ENCODE measurements at regions not wholly inside any gene's neighbourhood (a gene's known extent, or its start where the extent isn't known, plus 50 kb on each side); places are given as distances from the start of the nearest gene placed in this dataset.

- 82% methylated on average over 1 of the region's 1 CpG; no CpG with 5 or more reads in 1 of the 2 experiments for WGBS, 2 experiments (ENCODE audit: extremely low coverage in 1 of 2, insufficient coverage in 1 of 2, insufficient read length in 1 of 2, insufficient replicate concordance in 2 of 2, low coverage in 1 of 2, low lambda C conversion rate in 2 of 2, missing lambda C conversion rate in 1 of 2)
- H3K36me3 ChIP-seq (ENCODE audit: control insufficient read depth in 2 of 4, insufficient read depth in 4 of 4, low read length in 3 of 4): peaks cover 0 to 5% (median 0%) of the 10 kb centered on the region in 4 experiments; a peak in 1 of 8 replicates
Observed at GRCh38 chr2:117170897-117171296, 643.6 kb upstream of the DDX18 start.

More at GRCh38 chr2:117170897-117171296, 643.6 kb upstream of the DDX18 start:
- no peak overlapping the region for H3K23ac ChIP-seq (ENCODE audit: insufficient read length)
- no peaks in the 10 kb centered on the region for H3K23me2 ChIP-seq (ENCODE audit: low read depth, low read length)
- no peak overlapping the region for H4K8ac ChIP-seq (ENCODE audit: extremely low read depth, insufficient read depth, low read length)
- no peak overlapping the region for H4K91ac ChIP-seq (replicated peaks; ENCODE audit: insufficient read length, low read length)
- no peaks in the 10 kb centered on the region for H3K27me3 ChIP-seq (replicated peaks in 1 of 4; ENCODE audit: control insufficient read depth in 3 of 4, extremely low read depth in 1 of 4, insufficient read depth in 3 of 4, low read length in 3 of 4)
- H2BK15ac ChIP-seq (ENCODE audit: low read length): no peak overlapping the region
- no peaks in the 10 kb centered on the region for H4K20me1 ChIP-seq (replicated peaks in 1 of 2; ENCODE audit: control insufficient read depth in 1 of 2, insufficient read depth in 2 of 2, low read length in 2 of 2)
- H3K27ac ChIP-seq (ENCODE audit: low read depth, low read length): no peak overlapping the region
- CTCF ChIA-PET (ENCODE audit: partially characterized antibody): no interaction called here
- no peaks in the 10 kb centered on the region for H3K79me2 ChIP-seq (ENCODE audit: control insufficient read depth in 1 of 2, insufficient read depth in 2 of 2, low read length in 2 of 2)
- H2AFZ ChIP-seq (ENCODE audit: low read length): no peak overlapping the region
- H3K9ac ChIP-seq (replicated peaks in 1 of 4; ENCODE audit: extremely low read depth in 1 of 4, low read depth in 3 of 4, low read length in 3 of 4): no peak overlapping the region
- H2BK5ac ChIP-seq (ENCODE audit: low read depth, low read length): no peak overlapping the region
- H4K5ac ChIP-seq (ENCODE audit: insufficient read length, low read depth, low read length): no peak overlapping the region
- H3K4me3 ChIP-seq (ENCODE audit: extremely low read depth in 1 of 4, insufficient read depth in 2 of 4, low read depth in 3 of 4, low read length in 4 of 4): no peak overlapping the region
- no peaks in the 10 kb centered on the region for H3K79me1 ChIP-seq (ENCODE audit: low read depth, low read length)
- H3K14ac ChIP-seq (ENCODE audit: insufficient read length): no peak overlapping the region
- no peak overlapping the region for H2BK120ac ChIP-seq (replicated peaks; ENCODE audit: low read depth, low read length)
- H2BK20ac ChIP-seq (ENCODE audit: low read length): no peak overlapping the region
- no peak overlapping the region for H3K4ac ChIP-seq (replicated peaks; ENCODE audit: insufficient read length, low read depth, low read length)
- POLR2A ChIA-PET (ENCODE audit: partially characterized antibody): no interaction called here
- FAIRE-seq (no peak), DNase-seq (ENCODE audit: low read depth in 1 of 2, low spot score in 2 of 2) (no peak)
- H3K18ac ChIP-seq (ENCODE audit: extremely low read depth, low read length): no peak overlapping the region
- TF ChIP-seq NANOG (IDR thresholded peaks at IDR 0.05; ENCODE audit: insufficient read depth, low read depth, low read length, poor library complexity, severe bottlenecking): no peak
- no peak for TF ChIP-seq USF2 (IDR thresholded peaks at IDR 0.05; ENCODE audit: low read length)
- TF ChIP-seq POLR2A (IDR thresholded peaks at IDR 0.05; ENCODE audit: control extremely low read depth in 1 of 2, low read depth in 2 of 2, low read length in 2 of 2): no peak
- TF ChIP-seq SP4 (IDR thresholded peaks at IDR 0.05; ENCODE audit: low read length): no peak
- no peak for TF ChIP-seq JUN (IDR thresholded peaks at IDR 0.05; ENCODE audit: low read depth, low read length)
- no peak for TF ChIP-seq CHD1 (IDR thresholded peaks at IDR 0.05; ENCODE audit: low read depth, low read length)
- TF ChIP-seq CBX5 (IDR thresholded peaks at IDR 0.05; ENCODE audit: low read depth, low read length): no peak
- TF ChIP-seq YY1 (IDR thresholded peaks at IDR 0.05; ENCODE audit: low read depth, low read length): no peak
- TF ChIP-seq TAF7 (optimal IDR thresholded peaks at IDR 0.05; ENCODE audit: borderline replicate concordance, low read depth, low read length): no peak
- H3K56ac ChIP-seq (replicated peaks; ENCODE audit: insufficient read length, low read depth, low read length): no peak overlapping the region
- H3K4me2 ChIP-seq (ENCODE audit: insufficient read depth in 1 of 2, low read depth in 2 of 2, low read length in 2 of 2): no peak overlapping the region
- H3K9me3 ChIP-seq (ENCODE audit: insufficient read depth in 2 of 2, low read depth in 1 of 2, low read length in 1 of 2): peaks cover 12 to 17% of the 10 kb centered on the region in 2 experiments
- no peaks in the 10 kb centered on the region for H3K4me1 ChIP-seq (replicated peaks in 1 of 4; ENCODE audit: control insufficient read depth in 3 of 4, insufficient read depth in 4 of 4, low read length in 3 of 4)
- no peak overlapping the region for H2BK12ac ChIP-seq (ENCODE audit: low read depth, low read length)
- no peak overlapping the region for H2AK5ac ChIP-seq (ENCODE audit: low read depth, low read length)
